GM18519 (cell line): ENCODE measurements at regions not wholly inside any gene's neighbourhood (a gene's known extent, or its start where the extent isn't known, plus 50 kb on each side); places are given as distances from the start of the nearest gene placed in this dataset.
"Not testable (repeated sequence)": the region's sequence is repeated elsewhere in the genome, so short reads cannot be mapped to it uniquely, and the experiment has no call there.

Experiments
- ATAC-seq: cut with Tn5 transposase; IDR thresholded peaks from one replicate; pipeline ENCODE4 v1.9.1; 2021; ENCODE audit warnings: mild to moderate bottlenecking, moderate library complexity; ENCODE audit not compliant: unreplicated experiment, low FRiP score

DNA sequence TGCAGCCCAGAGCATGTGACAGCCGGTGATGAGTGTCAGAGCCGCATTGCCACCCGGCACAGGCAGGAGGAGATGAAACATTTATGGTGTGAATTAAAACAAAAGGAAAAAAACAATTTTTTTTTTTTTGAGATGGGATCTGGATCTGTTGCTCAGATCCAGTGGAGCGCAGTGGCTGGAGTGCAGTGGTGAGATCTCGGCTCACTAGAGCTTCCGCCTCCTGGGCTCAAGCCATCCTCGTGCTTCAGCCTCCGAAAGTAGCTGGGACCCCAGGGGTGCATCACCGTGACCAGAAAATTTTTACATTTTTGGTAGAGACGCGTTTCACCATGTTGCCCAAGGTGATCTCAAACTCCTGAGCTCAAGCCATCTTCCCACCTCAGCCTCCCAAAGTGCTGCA, 182.1 kb upstream of the SALL3 start:
- no peak for ATAC-seq

DNA sequence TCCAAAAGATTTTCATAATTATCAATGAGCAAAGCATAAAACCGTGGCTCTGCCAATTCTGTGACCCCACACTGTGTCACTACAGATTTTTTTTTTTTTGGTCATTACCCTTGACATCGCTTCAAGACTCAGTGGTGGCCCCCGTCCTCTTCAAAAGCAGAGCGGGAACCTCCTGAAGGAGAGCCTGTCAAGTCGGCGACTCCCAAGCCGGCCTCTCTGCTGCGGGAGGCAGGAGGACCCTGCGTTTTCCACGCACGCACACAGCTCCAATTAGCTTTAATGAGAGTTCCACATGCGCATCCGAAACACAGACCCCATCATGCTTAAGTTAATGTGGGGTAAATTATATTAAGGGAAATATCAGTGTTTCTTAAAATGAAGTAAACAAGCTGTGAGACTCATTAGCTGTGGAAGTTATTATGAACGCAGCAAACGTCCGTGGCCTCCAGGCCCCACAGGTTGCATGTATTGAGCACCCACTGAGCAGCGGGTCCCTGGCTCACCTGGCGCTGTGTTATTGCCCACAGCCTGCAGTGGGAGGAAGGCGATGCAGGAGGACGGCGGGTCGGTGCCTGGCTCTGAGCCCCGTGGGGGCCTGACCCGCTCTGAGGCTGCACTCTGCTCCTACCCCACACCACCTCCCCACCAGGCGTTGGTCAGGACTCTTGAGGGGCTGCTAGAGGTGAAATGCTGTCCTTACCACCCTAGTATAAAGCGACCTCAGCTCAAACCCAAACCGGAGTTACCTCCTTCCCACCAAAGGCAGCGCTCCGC, 181.0 kb upstream of the SALL3 start:
- ATAC-seq: no peak

DNA sequence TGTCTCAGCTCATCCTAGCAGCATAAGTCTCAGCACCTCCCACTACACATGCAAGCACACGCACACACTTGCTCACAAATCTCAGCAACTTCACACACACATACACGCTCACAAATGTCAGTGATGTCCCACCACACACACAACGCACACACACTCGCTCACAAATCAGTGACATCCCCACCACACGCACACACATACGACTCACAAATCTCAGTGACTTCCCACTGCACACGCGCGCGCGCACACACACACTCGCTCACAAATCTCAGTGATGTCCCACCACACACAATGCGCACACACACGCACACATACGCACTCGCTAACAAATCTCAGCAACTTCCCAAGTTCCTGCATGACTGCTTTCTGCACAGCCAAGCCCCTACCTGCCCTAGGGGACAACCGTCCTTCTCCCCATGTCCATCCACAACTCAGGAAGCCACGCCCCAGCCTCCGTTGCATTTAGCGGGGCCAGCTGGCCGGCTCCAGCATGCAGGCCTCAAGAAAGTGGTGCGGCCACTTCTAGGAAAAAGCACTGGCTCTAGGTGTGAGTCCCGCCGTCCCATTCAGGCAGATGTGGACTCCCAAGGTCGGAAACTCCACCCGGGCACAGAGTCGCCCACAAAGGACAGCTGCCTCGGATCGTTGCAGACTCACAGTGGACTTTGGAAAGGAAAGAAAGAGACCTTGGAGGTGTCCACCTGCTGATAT, 180.1 kb upstream of the SALL3 start:
- no peak for ATAC-seq

DNA sequence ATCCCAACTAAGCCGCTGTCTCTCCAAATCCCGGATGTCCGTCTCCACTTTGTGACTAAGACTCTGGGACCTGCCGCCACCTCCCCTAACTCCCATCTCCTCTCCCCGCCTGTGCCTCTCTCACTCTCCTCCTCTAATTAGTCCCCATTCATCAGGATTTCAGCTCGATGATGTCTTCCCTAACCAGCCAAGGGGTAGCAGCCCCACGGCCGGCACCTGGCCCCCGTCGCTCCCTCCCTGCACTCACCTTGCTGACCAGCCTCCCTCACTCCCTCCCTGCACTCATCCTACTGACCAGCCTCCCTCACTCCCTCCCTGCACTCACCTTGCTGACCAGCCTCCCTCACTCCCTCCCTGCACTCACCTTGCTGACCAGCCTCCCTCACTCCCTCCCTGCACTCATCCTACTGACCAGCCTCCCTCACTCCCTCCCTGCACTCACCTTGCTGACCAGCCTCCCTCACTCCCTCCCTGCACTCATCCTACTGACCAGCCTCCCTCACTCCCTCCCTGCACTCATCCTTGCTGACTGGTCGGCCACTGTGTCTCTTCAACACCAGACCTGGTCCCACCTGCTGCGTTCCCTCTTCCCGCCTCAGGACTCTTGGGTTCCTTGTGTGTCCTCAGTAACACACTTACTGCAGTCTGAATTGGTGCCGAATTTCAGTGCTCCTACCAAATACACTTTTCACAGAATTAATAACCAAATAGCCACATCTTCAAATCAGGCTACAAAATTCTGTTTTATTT, 179.3 kb upstream of the SALL3 start:
- not testable (repeated sequence) for ATAC-seq

DNA sequence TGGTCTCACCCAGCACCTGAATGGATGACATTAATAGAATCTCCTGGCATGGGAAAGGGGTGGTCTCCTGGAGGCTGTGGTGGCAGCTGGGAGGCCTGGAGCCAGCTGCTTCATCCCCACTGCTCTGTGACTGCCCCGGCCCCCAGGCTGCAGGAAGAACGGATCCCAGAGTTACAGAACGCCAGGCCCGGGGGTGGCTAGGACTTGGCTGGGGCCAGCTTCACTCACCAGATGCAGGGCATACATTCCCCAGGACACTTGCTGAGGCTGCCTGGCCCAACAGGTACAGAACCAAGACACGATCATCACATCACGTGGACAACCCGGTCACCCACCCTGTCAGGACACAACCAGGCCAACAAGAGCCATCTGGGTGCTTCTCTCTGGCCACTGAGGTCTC, 178.6 kb upstream of the SALL3 start:
- no peak for ATAC-seq

DNA sequence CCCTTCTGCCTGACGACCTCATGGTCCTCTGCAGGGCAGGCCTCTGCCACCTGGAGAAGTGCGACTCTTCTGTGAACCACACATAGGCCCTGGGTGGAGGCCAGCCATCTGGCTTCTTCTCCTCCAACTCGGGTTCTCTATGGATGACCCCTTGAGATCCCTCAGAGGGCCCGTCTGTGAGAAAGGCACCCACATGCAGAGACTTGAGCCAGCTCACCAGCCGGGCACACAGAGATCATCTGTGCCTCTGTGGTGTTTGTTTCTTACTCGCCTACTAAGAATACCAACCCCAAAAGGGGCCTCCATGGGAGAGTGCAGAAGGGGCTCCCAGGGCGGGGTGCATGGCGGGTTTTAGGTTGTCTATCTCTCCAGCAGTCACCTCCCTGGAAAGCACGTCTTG, 176.5 kb upstream of the SALL3 start:
- no peak for ATAC-seq

DNA sequence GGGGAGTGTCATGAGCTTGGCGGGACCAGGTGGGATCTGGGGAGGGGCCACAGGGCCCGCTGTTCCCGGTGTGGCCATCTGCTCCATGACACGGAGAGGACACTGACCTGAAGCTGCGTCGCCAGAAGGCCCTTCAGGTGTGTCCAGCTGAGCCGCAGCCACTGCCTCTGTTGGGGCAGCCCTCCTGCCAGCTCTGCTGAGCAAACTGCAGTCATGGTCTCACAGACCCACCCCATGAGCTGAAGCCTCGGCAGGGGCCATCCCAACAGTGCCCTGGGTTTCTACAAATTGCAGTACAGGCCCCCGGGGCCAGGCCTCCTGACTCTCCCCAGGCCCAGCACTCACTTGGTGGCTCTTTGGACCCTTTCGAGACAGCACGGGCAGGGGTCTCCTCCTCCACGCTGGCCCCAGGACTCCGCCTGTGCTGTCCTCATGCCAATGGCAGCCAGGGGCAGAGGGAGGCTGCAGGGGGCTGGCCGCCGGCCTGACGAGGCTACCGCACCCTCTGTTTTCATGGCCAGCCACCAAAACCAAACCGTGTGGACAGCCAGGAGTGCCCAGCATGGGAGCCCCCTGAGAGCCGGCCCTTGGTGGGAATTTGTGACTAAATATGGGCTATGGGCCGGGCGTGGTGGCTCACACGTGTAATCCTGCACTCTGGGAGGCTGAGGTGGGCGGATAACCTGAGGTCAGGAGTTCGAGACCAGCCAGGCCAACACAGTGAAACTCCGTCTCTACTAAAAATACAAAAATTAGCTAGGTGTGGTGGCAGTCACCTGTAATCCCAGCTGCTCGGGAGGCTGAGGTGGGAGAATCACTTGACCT, 175.2 kb upstream of the SALL3 start:
- no peak for ATAC-seq

DNA sequence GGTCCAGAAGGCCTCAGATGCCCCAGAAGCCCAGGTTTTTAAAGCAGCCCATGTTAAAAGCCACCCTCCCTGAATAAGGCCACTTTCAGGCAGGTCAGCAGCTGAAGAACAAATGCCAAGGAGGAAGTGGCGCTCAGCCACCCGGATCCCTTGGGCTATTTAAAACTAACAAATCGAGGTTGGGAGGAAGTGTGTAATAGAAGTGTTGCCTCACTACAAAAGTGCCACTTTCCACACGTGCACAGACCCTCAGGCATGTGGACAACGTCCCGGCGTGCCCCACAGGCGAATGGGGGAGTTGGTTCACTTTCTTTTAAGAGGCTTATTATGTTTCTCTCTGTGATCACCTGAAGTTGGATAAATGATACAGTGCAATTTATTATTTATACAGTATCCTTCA, 173.8 kb upstream of the SALL3 start:
- ATAC-seq: no peak

DNA sequence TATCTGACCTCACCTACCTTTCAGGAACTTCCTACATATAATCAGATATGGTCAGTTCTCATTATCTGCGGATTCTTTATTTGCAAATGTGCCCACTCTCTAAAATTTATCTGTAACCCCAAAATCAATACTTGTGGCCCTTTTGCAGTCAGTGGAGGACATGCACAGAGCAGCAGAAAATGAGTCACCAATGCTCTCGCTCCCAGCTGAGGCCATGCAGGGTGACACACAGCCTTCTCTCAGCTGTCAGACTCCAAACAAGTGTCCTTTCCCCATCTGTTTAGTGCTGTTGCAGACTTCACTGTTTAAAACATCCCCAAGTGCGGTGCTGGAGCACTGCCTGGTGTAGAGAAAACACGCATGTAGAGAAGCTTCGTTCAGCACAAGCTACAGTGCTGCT, 171.9 kb upstream of the SALL3 start:
- ATAC-seq: no peak

DNA sequence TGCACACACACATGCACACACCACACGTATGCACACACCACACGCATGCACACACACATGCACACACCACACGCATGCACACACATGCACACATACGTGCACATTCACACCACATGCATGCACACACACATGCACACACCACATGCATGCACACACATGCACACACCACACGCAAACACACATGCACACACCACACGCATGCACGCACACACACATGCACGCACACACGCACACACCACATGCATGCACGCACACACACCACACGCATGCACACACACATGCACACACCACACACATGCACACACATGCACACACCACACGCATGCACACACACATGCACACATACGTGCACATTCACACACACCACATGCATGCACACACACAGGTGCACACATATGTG, 169.8 kb upstream of the SALL3 start:
- ATAC-seq: no peak

DNA sequence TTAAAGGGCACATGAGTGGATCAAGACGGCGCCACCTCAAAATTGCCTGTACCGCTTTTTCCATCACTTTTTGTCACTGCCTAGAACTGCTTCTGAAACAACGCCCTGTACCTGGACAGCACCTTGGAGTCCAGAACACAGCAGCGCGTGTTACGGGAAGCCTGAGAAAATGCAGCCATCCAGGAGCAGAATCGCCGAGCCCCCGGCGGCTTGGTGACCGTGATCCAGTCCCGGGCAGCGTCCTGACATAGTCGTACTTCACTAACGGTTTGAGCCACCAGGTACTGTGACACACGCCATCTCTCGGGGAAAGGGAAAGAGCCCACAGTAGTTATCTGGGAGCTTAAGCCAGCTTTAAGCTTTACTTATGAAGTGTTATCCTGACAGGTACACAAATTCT, 168.9 kb upstream of the SALL3 start:
- ATAC-seq: no peak

DNA sequence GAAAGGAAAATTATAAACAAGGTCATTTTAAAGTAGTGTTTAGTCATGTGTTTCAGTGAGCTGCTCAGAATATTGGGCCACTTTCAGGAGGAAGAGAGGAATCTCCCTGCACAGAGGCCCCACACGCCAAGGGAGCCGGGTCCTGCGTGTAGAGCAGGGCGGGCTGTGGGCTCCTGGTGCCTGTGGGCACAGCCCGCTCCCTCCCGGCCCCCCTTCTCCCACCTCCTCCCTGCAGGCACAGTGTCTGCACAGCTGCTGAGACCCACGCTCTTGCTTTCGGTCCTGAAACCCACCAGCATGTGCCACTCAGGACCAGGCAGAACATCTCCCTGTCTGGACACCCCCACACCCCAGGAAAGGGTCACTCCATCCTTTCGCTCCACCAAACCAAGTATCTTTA, 167.6 kb upstream of the SALL3 start:
- no peak for ATAC-seq

DNA sequence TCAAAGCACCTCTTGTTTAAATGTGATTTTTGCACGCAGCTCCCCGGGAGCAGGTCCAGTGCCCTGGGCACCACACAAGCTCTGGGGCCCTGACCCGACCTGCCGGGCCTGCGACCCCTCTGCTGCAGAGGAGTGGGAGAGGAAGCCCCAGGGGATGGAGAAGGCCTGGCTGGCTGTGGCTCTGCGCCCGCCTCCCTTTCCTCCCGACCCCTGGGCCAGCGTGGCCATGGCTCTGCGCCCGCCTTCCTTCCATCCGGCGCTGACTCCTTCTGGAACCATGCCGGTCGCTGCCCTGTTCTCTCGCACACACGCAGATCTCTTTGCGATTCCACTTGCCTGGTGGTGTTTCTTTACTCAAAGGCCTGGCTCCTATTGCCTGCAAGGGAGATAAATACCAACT, 166.5 kb upstream of the SALL3 start:
- ATAC-seq: no peak

DNA sequence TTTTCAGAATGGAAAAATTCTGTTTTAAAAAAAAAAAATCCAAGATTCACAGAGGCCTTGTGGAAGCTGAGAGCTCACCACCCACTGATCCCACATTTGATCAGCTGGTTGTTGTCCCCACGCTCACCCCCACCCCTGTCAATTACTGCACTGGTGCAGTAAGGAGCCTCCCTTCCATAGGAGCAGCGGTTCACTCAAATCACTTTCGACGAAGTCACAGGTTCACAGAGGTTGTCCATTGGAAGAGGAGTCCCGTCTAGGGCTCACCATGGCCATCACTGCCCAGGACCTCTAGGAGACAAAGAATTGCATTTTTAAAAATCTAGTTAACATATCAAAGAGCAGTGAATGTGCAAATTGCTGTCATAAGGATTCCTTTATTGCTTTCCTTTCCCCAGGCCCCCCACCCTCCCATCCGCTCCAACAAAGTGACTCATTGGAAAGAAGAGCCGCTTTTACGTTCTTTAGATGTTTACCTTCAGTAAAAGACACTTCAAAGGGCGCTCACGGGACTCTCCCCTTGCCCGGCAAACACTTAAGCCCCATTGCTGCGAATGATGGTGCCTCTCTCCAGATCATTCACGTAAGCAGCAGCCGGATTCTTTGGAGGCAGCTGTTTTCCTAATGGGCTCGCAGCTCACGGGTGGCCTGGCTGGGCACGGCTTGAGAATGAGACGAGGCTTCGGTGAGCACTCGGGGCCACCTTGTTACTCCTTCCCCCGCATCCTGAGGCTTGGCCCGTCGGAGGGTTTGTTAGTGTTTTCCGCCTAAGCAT, 165.5 kb upstream of the SALL3 start:
- ATAC-seq: no peak

DNA sequence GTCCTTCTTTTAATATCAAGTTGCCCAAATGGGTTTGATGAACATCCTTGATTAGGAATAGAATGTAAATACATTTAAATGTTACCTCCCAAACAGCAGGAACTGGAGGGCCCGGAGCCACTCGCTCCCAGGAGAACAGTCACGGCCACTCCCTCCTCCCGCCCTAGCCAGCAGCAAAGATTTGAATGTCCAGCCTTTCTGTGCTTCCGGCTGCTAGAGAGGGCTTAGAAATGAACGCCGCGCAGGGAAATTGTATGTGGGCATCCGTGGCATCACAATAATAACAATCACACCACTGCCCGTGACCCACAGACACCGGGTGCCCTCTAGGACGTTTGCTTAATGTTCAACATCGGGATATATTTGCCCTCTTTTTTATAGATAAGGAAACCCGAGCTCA, 164.9 kb upstream of the SALL3 start:
- ATAC-seq: no peak

DNA sequence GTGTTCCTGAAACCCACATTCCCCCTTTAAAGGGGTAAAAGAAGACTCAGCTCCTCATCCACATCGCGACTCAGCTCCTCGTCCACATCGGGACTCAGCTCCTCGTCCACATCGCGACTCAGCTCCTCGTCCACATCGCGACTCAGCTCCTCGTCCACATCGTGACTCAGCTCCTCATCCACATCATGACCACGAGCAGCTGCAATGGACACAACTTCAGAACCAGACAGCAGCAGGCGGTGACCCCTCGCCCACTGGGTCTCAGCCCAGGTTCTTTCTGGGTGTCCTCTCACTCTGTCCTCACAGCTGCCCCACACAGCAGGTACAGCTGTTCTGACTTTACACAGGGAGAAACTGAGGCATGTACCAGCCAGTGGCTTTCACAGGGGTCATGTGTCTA, 163.5 kb upstream of the SALL3 start:
- ATAC-seq: no peak

DNA sequence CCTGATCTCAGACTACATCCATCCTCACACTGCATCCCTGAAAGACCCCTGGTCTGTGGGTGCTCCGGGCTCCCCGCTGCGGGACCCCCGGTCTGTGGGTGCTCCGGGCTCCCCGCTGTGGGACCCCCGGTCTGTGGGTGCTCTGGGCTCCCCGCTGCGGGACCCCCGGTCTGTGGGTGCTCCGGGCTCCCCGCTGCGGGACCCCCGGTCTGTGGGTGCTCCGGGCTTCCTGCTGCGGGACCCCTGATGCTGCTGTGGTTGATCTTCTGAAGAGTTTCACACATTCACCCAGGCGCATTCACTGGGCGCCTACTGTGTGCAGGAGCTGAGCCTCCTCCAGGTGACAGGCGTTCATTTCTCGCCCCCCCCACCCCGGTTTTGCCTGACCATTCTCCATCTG, 162.7 kb upstream of the SALL3 start:
- no peak for ATAC-seq

DNA sequence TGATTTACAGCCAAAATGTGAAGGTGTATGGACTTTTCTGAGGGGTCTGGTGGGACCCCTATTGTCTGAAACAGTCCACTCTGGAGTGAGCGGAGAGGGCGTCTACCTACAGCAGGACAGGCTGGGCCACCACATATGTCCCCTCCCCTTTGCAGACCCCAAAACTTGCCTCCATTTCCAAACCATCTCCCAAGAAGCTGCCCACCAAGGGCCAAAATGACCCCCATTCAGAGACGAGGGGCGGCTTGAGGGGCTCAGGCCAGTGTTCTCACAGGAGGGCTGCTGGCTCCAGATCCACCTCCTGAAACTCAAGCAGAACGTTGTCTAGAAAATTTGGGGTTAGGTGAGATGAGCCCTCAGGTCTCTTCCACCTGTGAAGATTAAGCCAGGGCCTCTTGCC, 161.1 kb upstream of the SALL3 start:
- no peak for ATAC-seq

DNA sequence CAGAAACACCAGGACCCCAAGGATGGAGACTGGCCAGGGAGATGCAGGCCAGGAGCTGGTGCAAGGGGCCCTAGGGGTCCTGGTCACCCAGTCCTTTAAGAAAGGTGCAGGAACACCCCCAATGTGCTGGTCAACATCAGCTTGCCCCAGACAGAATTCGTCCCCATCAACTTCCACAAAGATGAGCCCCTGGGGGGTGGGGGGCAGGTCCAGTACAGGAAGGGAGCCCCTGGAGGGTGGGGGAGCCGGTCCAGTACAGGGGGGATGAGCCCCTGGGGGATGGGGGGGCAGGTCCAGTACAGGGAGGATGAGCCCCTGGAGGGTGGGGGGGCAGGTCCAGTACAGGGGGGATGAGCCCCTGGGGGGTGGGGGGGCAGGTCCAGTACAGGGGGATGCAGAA, 160.7 kb upstream of the SALL3 start:
- ATAC-seq: no peak
